Right atrium auricular region (tissue), 2 donors: ENCODE measurements at regions not wholly inside any gene's neighbourhood (a gene's known extent, or its start where the extent isn't known, plus 50 kb on each side); places are given as distances from the start of the nearest gene placed in this dataset.

Experiments used
- DNase-seq: peaks from one replicate; pipeline ENCODE4 v3.0.0-alpha.2; 2019; ENCODE audit warnings: low spot score
- H3K27ac ChIP-seq, 2 donors: fragments of 200-600 bp; sonication (generic); 1 replicate in 1 of 2; 2 replicates in 1 of 2; pipeline ENCODE4 v1.5.1; 2016 to 2019
- H3K27me3 ChIP-seq, 2 donors: fragments of 200-600 bp; sonication (generic); one replicate each; pipeline versions ENCODE4 v1.5.1 to v1.6.0; 2017 to 2019
- H3K36me3 ChIP-seq: fragments of 200-600 bp; sonication (generic); one replicate; pipeline ENCODE4 v1.5.1; 2016
- H3K4me1 ChIP-seq, 2 donors: fragments of 200-600 bp; sonication (generic); one replicate each; pipeline versions ENCODE4 v1.5.1 to v1.6.0; 2017 to 2019
- H3K4me3 ChIP-seq, 2 donors: fragments of 200-600 bp; sonication (generic); 1 replicate in 1 of 2; 2 replicates in 1 of 2; pipeline ENCODE4 v1.5.1; 2017 to 2019; ENCODE audit warnings: mild to moderate bottlenecking in 1 of 2, moderate library complexity in 1 of 2
- H3K9me3 ChIP-seq, 2 donors: fragments of 200-600 bp; sonication (generic); one replicate each; pipeline ENCODE4 v1.5.1; 2019
- CTCF ChIP-seq, 2 donors: fragments of 200-600 bp; sonication (generic); IDR thresholded peaks; one replicate each; pipeline ENCODE4 v1.5.1; 2019; ENCODE audit warnings: antibody characterized with exemption in 2 of 2

- Histone ChIP-seq H3K27me3 (no peaks in the 10 kb centered on the region), H3K4me1 (no peaks in the 10 kb centered on the region), H3K4me3 (no peak overlapping the region), H3K27ac (no peak overlapping the region), H3K36me3 (no peaks in the 10 kb centered on the region), H3K9me3 (no peaks in the 10 kb centered on the region)
- DNase-seq, result no peak
- TF ChIP-seq CTCF (IDR thresholded peaks at IDR 0.05), result no peak
Measured at GRCh38 chr10:42491801-42492200, 146.6 kb downstream of the ZNF33B start.

- Histone ChIP-seq H3K4me1 (no peaks in the 10 kb centered on the region), H3K9me3 (no peaks in the 10 kb centered on the region), H3K27ac (no peak overlapping the region), H3K27me3 (no peaks in the 10 kb centered on the region), H3K36me3 (no peaks in the 10 kb centered on the region), H3K4me3 (no peak overlapping the region)
- no peak for TF ChIP-seq CTCF (IDR thresholded peaks at IDR 0.05)
- no peak for DNase-seq
Measured at GRCh38 chr10:42491001-42491592, 147.3 kb downstream of the ZNF33B start.

- no peak for TF ChIP-seq CTCF (IDR thresholded peaks at IDR 0.05)
- H3K27me3 ChIP-seq, result no peaks in the 10 kb centered on the region
- no peak overlapping the region for H3K27ac ChIP-seq
- H3K4me1 ChIP-seq, result no peaks in the 10 kb centered on the region
- H3K4me3 ChIP-seq, result no peak overlapping the region
- DNase-seq, result no peak
- no peaks in the 10 kb centered on the region for H3K9me3 ChIP-seq
- H3K36me3 ChIP-seq, result no peaks in the 10 kb centered on the region
Measured at GRCh38 chr10:42490368-42490767, 148.0 kb downstream of the ZNF33B start.

GRCh38 chr10:42488416-42488815 lies 150.0 kb downstream of the ZNF33B start:
- Histone ChIP-seq H3K36me3 (no peaks in the 10 kb centered on the region), H3K27me3 (no peaks in the 10 kb centered on the region), H3K9me3 (no peaks in the 10 kb centered on the region), H3K27ac (no peak overlapping the region), H3K4me1 (no peaks in the 10 kb centered on the region), H3K4me3 (no peak overlapping the region)
- no peak for DNase-seq
- TF ChIP-seq CTCF (IDR thresholded peaks at IDR 0.05), result no peak

GRCh38 chr10:42482411-42482810 lies 156.0 kb downstream of the ZNF33B start:
- no peak for TF ChIP-seq CTCF (IDR thresholded peaks at IDR 0.05)
- Histone ChIP-seq H3K9me3 (no peaks in the 10 kb centered on the region), H3K27me3 (no peaks in the 10 kb centered on the region), H3K4me3 (no peak overlapping the region), H3K4me1 (no peaks in the 10 kb centered on the region), H3K36me3 (no peaks in the 10 kb centered on the region), H3K27ac (no peak overlapping the region)
- DNase-seq, result no peak

GRCh38 chr10:42479057-42479456 lies 159.3 kb downstream of the ZNF33B start:
- no peak for TF ChIP-seq CTCF (IDR thresholded peaks at IDR 0.05)
- no peak overlapping the region for H3K27ac ChIP-seq
- H3K9me3 ChIP-seq, result no peaks in the 10 kb centered on the region
- H3K27me3 ChIP-seq, result peaks cover 0 to 3% of the 10 kb centered on the region in 2 donors
- H3K4me1 ChIP-seq, result peaks cover 0 to 8% of the 10 kb centered on the region in 2 donors
- no peak overlapping the region for H3K4me3 ChIP-seq
- no peak for DNase-seq
- no peaks in the 10 kb centered on the region for H3K36me3 ChIP-seq
